DOHH2 (cell line): ENCODE measurements at regions not wholly inside any gene's neighbourhood (a gene's known extent, or its start where the extent isn't known, plus 50 kb on each side); places are given as distances from the start of the nearest gene placed in this dataset.

ENCODE experiments used
- H3F3A ChIP-seq: fragments of 200-600 bp; sonication (generic), shearing (Covaris generic); 2 replicates; pipeline ENCODE4 v1.6.0; 2016; ENCODE audit warnings: antibody characterized with exemption, mild to moderate bottlenecking; ENCODE audit not compliant: control insufficient read depth, insufficient read depth
- H3K27ac ChIP-seq: fragments of 200-600 bp; sonication (generic); 2 replicates; pipeline ENCODE4 v1.5.1; 2014; ENCODE audit warnings: low read depth, mild to moderate bottlenecking, low read length, moderate library complexity
- H3K27me3 ChIP-seq: fragments of 200-600 bp; sonication (generic); 2 replicates; pipeline ENCODE4 v1.6.1; 2014; ENCODE audit warnings: mild to moderate bottlenecking, low read length, mixed read lengths; ENCODE audit not compliant: control insufficient read depth
- H3K36me3 ChIP-seq: fragments of 200-600 bp; sonication (generic); 2 replicates; pipeline ENCODE4 v1.6.1; 2014; ENCODE audit warnings: mild to moderate bottlenecking, low read length, moderate library complexity, mixed read lengths; ENCODE audit not compliant: control insufficient read depth
- H3K4me1 ChIP-seq: fragments of 200-600 bp; sonication (generic); 2 replicates; pipeline ENCODE4 v1.6.1; 2014; ENCODE audit warnings: mild to moderate bottlenecking, low read length, mixed read lengths; ENCODE audit not compliant: control insufficient read depth
- H3K4me2 ChIP-seq: fragments of 200-600 bp; sonication (generic); 2 replicates; pipeline ENCODE4 v1.6.0; 2014; ENCODE audit warnings: mild to moderate bottlenecking, low read length, moderate library complexity
- H3K4me3 ChIP-seq: fragments of 200-600 bp; sonication (generic); 2 replicates; pipeline ENCODE4 v1.5.1; 2014; ENCODE audit warnings: mild to moderate bottlenecking, low read length, mixed read lengths
- H3K79me2 ChIP-seq: fragments of 200-600 bp; sonication (generic); 2 replicates; pipeline ENCODE4 v1.6.1; 2014; ENCODE audit warnings: mild to moderate bottlenecking, low read length, mixed read lengths; ENCODE audit not compliant: control insufficient read depth
- H3K9me2 ChIP-seq: fragments of 200-600 bp; sonication (generic); replicated peaks from 2 replicates; pipeline ENCODE4 v1.6.1; 2014; ENCODE audit warnings: mild to moderate bottlenecking, low read length, mixed read lengths; ENCODE audit not compliant: control insufficient read depth
- H3K9me3 ChIP-seq: fragments of 200-600 bp; sonication (generic); 2 replicates; pipeline ENCODE4 v1.6.1; 2014; ENCODE audit warnings: antibody characterized with exemption, low read length, mixed read lengths; ENCODE audit not compliant: control insufficient read depth, insufficient read depth
- H4K20me1 ChIP-seq: fragments of 200-600 bp; sonication (generic); 2 replicates; pipeline ENCODE4 v1.6.0; 2014; ENCODE audit warnings: low read depth, mild to moderate bottlenecking, antibody characterized with exemption, low read length, moderate library complexity; ENCODE audit not compliant: control insufficient read depth, insufficient read depth
- CTCF ChIP-seq: fragments of 200-600 bp; sonication (generic); IDR thresholded peaks from one replicate; pipeline ENCODE4 v1.5.1; 2014; ENCODE audit warnings: antibody characterized with exemption, mild to moderate bottlenecking, low read depth, low read length; ENCODE audit not compliant: poor library complexity, severe bottlenecking
- EZH2phosphoT487 ChIP-seq: fragments of 200-600 bp; sonication (generic); IDR thresholded peaks from 2 replicates; pipeline ENCODE4 v1.6.1; 2017; ENCODE audit warnings: borderline replicate concordance, mild to moderate bottlenecking, antibody characterized with exemption, low read length, moderate library complexity, mixed read lengths

- Histone ChIP-seq H3K79me2 (no peaks in the 10 kb centered on the region), H3K36me3 (no peaks in the 10 kb centered on the region), H4K20me1 (no peaks in the 10 kb centered on the region), H3K4me2 (no peak overlapping the region), H3K27ac (no peak overlapping the region), H3F3A (no peaks in the 10 kb centered on the region), H3K27me3 (no peaks in the 10 kb centered on the region), H3K4me1 (no peaks in the 10 kb centered on the region), H3K9me3 (no peaks in the 10 kb centered on the region), H3K9me2 (no peaks in the 10 kb centered on the region), H3K4me3 (no peak overlapping the region)
- TF ChIP-seq EZH2phosphoT487 (no peak), CTCF (no peak)
Measured at GRCh38 chr7:72494807-72495206, 82.7 kb upstream of the CALN1 start.

GRCh38 chr7:72493850-72494661, 81.9 kb upstream of the CALN1 start:
- H3K4me2 ChIP-seq, result no peak overlapping the region

GRCh38 chr7:72492461-72493065, 80.4 kb upstream of the CALN1 start:
- Histone ChIP-seq H3K9me3 (no peaks in the 10 kb centered on the region), H3K79me2 (no peaks in the 10 kb centered on the region), H3K36me3 (no peaks in the 10 kb centered on the region), H3F3A (no peaks in the 10 kb centered on the region), H3K4me1 (no peaks in the 10 kb centered on the region), H3K27ac (no peak overlapping the region), H3K9me2 (no peaks in the 10 kb centered on the region), H3K4me2 (no peak overlapping the region), H4K20me1 (no peaks in the 10 kb centered on the region), H3K4me3 (no peak overlapping the region), H3K27me3 (no peaks in the 10 kb centered on the region)
- TF ChIP-seq EZH2phosphoT487, result no peak

More at GRCh38 chr7:72493850-72494661, 81.9 kb upstream of the CALN1 start:
- no peaks in the 10 kb centered on the region for H4K20me1 ChIP-seq
- H3K9me2 ChIP-seq, result no peaks in the 10 kb centered on the region
- no peaks in the 10 kb centered on the region for H3K4me1 ChIP-seq
- no peak overlapping the region for H3K4me3 ChIP-seq
- no peaks in the 10 kb centered on the region for H3K9me3 ChIP-seq
- no peaks in the 10 kb centered on the region for H3K36me3 ChIP-seq
- peak; percentile 98 for TF ChIP-seq CTCF
- TF ChIP-seq EZH2phosphoT487, result 0 out of 2 replicates have a peak, but pooled peaks have one; percentile 34
- H3K27me3 ChIP-seq, result no peaks in the 10 kb centered on the region
- no peaks in the 10 kb centered on the region for H3K79me2 ChIP-seq
- H3F3A ChIP-seq, result no peaks in the 10 kb centered on the region
- no peak overlapping the region for H3K27ac ChIP-seq

GRCh38 chr7:72490301-72490700, 78.2 kb upstream of the CALN1 start:
- Histone ChIP-seq H3K27ac (no peak overlapping the region), H3K4me3 (no peak overlapping the region), H3K9me3 (no peaks in the 10 kb centered on the region), H3K9me2 (no peaks in the 10 kb centered on the region), H4K20me1 (no peaks in the 10 kb centered on the region), H3K36me3 (no peaks in the 10 kb centered on the region), H3F3A (no peaks in the 10 kb centered on the region), H3K27me3 (no peaks in the 10 kb centered on the region), H3K4me1 (no peaks in the 10 kb centered on the region), H3K4me2 (no peak overlapping the region), H3K79me2 (no peaks in the 10 kb centered on the region)
- TF ChIP-seq EZH2phosphoT487 (no peak), CTCF (no peak)
